Cerebellar cortex (tissue), 1 donor: ENCODE measurements at regions not wholly inside any gene's neighbourhood (a gene's known extent, or its start where the extent isn't known, plus 50 kb on each side); places are given as distances from the start of the nearest gene placed in this dataset.

Source experiments
- DNase-seq: peaks from one replicate; pipeline ENCODE4 v3.0.0-alpha.2; 2015; ENCODE audit warnings: low spot score

DNA sequence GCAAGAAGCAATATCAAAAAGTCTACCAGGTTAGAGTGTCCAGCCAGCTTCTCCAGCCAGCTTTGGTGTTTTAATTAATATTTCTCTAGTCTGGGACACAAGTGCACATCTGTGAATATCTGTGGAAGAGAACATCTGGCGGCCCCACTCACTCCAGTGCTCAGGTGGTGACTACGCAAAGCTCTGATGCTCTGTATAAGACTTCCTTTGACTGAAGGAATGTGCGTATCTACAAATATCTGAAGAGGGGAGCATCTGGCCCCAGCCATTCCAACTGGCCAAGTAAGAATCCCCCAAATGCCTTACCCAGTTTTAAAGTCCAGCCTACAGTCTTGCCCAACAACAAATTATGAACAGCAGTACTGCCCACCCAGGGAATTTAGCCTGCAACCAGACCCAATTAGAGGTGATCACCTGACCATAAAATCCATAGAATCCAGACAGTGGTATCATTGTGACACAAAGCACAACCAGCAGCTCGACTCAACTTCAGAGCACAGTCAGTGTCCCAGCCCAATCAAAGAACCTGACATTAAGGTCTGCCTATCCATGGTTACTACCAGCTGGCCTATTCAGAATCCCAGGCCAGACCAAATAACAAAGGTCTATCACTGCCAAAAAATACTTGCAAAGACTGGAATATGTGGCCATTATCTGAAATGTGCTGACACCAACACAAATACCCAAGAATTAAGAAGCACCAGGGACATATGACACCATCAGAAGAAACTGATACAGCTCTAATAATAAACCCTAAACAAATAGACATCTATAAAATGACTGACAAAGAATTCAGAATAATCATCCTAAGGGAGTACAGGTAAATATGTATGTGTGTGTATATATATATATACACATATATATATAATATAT, 76.1 kb upstream of the MANEA start:
- no peak for DNase-seq

DNA sequence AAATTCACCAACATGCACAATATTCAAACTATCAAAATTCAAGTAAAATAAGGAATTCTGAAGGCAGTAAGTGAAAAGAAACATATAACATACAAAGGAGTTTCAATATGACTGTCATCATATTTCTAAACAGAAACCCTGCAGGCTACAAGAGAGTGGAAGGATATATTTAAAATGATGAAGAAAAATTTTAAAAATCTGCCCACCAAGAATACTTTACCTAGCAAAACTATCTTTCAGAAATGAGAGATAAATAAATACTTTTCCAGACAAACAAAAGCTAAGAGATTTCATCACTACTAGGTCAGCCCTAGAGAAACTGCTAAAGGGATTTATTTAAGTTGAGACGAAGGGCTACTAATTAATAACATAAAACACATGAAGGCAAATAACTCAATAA, 73.8 kb upstream of the MANEA start:
- no peak for DNase-seq

DNA sequence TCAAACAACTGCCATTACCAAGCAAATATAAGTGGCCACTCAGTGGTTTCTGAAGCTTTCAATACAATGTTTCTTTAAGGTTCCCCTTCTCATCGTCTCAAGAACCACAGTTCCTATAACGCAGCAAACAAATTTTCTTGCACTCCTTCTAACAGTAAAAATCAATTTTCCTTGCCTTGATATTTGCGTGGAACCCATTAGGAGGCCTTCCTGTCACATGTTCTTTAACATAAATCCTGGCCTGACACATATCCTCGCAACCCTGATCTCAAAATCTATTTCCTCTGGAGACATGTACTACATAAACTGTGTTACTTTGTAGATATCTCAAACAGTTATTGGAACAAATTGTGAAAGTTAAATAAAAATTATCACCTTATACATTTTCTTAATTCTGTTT, 65.9 kb upstream of the MANEA start:
- DNase-seq: no peak

DNA sequence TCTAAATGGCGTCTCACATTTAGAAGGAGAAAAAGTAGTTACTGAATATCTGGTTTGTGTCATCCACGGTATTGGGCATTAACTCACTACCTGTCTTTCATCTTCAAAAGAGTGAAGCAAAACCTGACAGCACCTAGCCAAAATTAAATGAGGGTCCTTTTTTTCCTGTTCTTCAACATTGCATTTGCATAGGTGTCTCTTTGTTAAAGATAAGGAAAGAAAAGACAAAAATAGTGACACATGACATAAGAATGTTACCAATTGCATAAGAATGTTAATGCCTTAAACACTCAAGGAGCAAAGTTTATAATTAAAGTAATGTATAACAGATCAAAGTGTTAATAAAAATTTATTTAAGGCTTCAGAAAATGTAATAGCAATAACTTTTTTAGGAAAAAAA, 61.4 kb upstream of the MANEA start:
- no peak for DNase-seq

DNA sequence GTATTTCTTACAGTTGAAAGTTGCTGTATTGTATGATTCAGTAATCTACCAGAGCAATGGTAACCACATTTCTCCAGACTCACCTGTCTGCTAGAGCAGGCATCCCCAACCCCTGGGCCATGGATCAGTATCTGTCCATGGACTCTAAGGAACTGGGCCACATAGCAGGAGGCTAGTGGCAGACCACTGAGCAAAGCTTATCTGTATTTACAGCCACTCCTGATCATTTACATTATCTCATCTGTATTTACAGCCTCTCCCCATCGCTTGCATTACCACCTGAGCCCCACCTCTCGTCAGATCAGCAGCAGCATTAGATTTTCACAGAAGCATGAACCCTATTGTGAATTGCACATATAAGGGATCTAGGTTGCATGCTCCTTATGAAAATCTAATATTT, 60.3 kb upstream of the MANEA start:
- DNase-seq: no peak

DNA sequence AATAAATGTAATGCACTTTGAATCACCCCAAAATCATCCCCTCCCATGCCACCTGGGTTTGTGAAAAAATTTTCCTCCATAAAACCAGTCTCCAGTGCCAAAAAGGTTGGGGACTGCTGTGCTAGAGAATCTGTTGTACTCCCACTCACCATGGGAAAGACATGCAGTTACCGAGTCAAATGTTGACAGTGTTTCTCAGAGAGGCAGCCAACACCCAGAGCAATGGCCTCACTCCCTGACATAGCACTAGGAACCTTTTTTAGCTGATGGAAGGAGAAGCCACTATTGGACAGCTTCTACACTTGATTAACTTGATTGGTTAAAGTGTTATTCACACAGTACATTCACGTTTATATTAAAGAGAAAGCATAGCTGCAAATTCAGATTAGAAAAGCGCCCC, 59.8 kb upstream of the MANEA start:
- no peak for DNase-seq

DNA sequence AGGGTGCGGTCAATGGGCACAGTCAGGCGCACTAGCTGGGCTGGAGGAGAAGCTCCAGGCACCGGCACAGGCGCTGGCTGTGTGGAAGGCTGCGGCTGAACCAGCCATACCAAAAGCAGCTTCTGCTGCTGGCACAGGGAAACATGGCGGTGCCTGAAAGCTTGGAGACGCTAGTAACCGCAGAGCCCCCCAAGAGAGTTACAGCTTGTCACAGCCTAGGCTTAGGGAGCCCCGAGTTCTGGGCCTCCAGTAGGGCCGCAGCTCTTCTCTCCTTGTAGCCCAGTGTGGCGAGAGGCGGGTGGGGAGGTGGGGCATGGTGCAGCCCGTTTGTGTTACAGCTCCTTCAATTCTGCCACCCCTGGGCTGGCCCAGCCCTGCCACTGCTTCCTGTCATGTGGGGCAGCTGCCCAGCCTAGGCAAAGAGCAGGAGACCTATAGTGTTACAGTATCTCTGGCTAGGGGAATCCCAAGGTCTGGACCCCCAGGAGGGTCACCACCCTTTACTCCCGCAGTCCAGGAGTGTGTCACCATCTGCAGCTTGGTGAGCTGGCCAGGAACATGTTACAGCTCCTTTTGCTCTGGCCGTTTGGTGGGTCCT, 58.6 kb upstream of the MANEA start:
- no peak for DNase-seq

DNA sequence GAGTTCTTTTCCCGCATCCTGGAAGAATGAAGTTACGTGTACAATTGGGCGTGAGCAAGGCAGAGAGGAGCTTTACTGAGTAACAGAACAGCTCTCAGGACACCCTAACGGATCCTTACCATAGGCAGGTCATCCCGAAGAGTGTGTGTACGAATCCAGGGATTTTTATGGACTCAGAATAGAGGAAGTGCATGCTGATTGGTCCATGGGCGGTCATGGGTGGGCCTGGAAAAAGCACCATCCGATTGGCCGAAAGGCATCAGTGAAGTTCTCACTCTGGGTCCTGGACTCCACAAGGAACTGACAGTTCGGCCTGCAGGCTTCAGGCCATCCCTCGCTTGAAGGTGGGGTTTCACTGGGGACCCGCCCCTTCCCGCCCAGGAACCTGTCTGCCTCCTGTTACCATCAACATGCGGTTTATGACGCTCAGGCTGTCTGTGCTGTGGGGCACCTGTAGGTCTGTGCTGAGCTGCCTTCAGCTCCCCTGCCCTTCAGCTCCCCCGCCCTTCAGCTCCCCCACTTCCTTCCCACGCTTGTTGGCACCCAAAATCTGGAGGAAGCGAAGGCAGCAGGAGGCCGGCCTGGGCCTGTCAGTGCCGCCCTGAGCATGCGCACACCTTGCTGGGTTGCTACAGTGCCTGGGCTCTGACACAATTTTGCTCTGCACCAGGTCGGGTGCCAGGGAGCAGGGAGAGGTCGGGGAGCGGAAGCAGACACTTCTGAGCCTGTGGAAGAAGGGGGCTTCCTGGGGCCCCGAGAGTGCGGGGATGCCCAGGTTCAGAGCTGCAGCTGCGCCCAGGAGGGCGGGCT, 57.9 kb upstream of the MANEA start:
- no peak for DNase-seq

DNA sequence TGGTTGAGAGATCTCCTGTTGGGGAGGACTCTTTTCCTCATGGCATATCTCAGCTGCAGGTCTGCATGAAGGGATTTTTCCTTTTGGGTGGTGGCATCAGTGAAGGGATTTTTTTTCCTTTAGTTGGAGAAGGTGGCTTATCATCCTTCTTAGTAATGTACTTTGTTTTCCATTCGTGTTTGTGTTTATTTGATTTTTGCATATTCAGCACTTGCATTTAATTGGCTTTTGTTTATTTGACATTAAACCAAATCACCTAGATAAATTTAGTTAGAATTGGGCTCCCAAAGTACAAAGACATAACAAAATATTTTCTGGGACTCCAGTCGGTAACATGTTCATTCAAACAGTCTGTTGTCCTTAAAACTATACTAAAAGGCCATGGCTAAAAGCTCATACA, 56.2 kb upstream of the MANEA start:
- no peak for DNase-seq
